GM12878 (cell line): ENCODE measurements at regions not wholly inside any gene's neighbourhood (a gene's known extent, or its start where the extent isn't known, plus 50 kb on each side); places are given as distances from the start of the nearest gene placed in this dataset.

ENCODE experiments used
- ATAC-seq: fragments of 200-7000 bp; cut with Tn5 transposase; 3 replicates; pipeline ENCODE4 v1.9.1; 2020; ENCODE audit warnings: mild to moderate bottlenecking, moderate library complexity
- BruUV-seq: library from RNA; stranded (reverse); fragments of 400-500 nt; replicated peaks from 2 replicates; lab custom pipeline; 2021; lab: Mats Ljungman, UMichigan
- CTCF ChIA-PET: fragments of 300-600 bp; sonication (Branson Sonifier 250); formaldehyde crosslinking; extraction: SDS; loops from one replicate; lab custom pipeline; 2021; ENCODE audit warnings: inconsistent platforms; lab: Yijun Ruan, JAX
- POLR2A ChIA-PET: fragments of 350-600 bp; formaldehyde crosslinking; extraction: SDS; loops from one replicate; lab custom pipeline; 2021; ENCODE audit warnings: inconsistent platforms; lab: Charles Lee
- RAD21 ChIA-PET: fragments of 300-600 bp; sonication (Branson Sonifier 250); formaldehyde crosslinking; loops from one replicate; lab custom pipeline; 2023; ENCODE audit warnings: antibody characterized with exemption; ENCODE audit not compliant: unreplicated experiment; lab: Charles Lee
- SMC1A ChIA-PET: fragments of 300-600 bp; sonication (Branson Sonifier 250); formaldehyde crosslinking; loops from one replicate; lab custom pipeline; 2023; ENCODE audit not compliant: unreplicated experiment, uncharacterized antibody; lab: Charles Lee
- DNase-seq: peaks from one replicate; pipeline ENCODE4 v3.0.0-alpha.2; 2011; ENCODE audit warnings: low read depth, low spot score
- FAIRE-seq: peaks from 3 replicates; lab custom pipeline; 2011; peaks lifted over from hg19 to GRCh38; lab: Jason Lieb, UNC
- H2AFZ ChIP-seq: 2 replicates; pipeline ENCODE4 v1.6.0; 2011; ENCODE audit warnings: low read depth, low read length, control low read depth; ENCODE audit not compliant: control insufficient read depth
- H3K27ac ChIP-seq: 2 replicates; pipeline ENCODE4 v1.5.1; 2011; ENCODE audit warnings: control low read depth; ENCODE audit not compliant: control insufficient read depth, insufficient read depth
- H3K27me3 ChIP-seq, 2 experiments: replicated peaks in 1 of 2; 2 replicates each; pipeline versions ENCODE4 v1.6.0 to v1.6.1; 2011; ENCODE audit warnings: low read length in 1 of 2; ENCODE audit not compliant: control insufficient read depth in 2 of 2, insufficient read depth in 2 of 2
- H3K36me3 ChIP-seq, 2 experiments: 2 replicates each; pipeline ENCODE4 v1.5.1; 2011; ENCODE audit warnings: low read length in 1 of 2; ENCODE audit not compliant: control insufficient read depth in 2 of 2, insufficient read depth in 2 of 2
- H3K4me1 ChIP-seq: 2 replicates; pipeline ENCODE4 v1.6.1; 2011; ENCODE audit warnings: mild to moderate bottlenecking, low read length, moderate library complexity, mixed read lengths; ENCODE audit not compliant: control insufficient read depth, insufficient read depth
- H3K4me2 ChIP-seq: 2 replicates; pipeline ENCODE4 v1.6.0; 2011; ENCODE audit warnings: control low read depth; ENCODE audit not compliant: control insufficient read depth, insufficient read depth
- H3K4me3 ChIP-seq: fragments of 200-600 bp; sonication (generic); 2 replicates; pipeline ENCODE4 v1.5.1; 2016
- H3K79me2 ChIP-seq: 2 replicates; pipeline ENCODE4 v1.6.0; 2011; ENCODE audit warnings: low read length; ENCODE audit not compliant: control insufficient read depth, insufficient read depth
- H3K9ac ChIP-seq: 2 replicates; pipeline ENCODE4 v1.8.0; 2011; ENCODE audit warnings: low read length, control low read depth, mixed read lengths; ENCODE audit not compliant: control insufficient read depth, insufficient read depth
- H3K9me3 ChIP-seq: replicated peaks from 3 replicates; pipeline ENCODE4 v1.5.1; 2011; ENCODE audit warnings: mild to moderate bottlenecking, low read length; ENCODE audit not compliant: control insufficient read depth, insufficient read depth
- H4K20me1 ChIP-seq: 2 replicates; pipeline ENCODE4 v1.6.0; 2011; ENCODE audit not compliant: control insufficient read depth, insufficient read depth
- ASH2L ChIP-seq: fragments of 300-600, 200-600 bp; sonication (generic); IDR thresholded peaks from 2 replicates; pipeline ENCODE4 v1.6.1; 2017; ENCODE audit warnings: low read depth, mild to moderate bottlenecking, borderline replicate concordance
- BACH1 ChIP-seq: fragments of 450-650 bp; IDR thresholded peaks from 2 replicates; pipeline ENCODE4 v1.6.1; 2017; ENCODE audit warnings: mild to moderate bottlenecking, borderline replicate concordance
- BHLHE40 ChIP-seq, 2 experiments: fragments of 450-650 bp in 1 of 2; IDR thresholded peaks; 2 replicates each; pipeline ENCODE4 v1.6.1; 2011 to 2017; ENCODE audit warnings: low read depth in 2 of 2, borderline replicate concordance in 1 of 2, improper control_type of control experiment in 1 of 2, low read length in 1 of 2, mild to moderate bottlenecking in 1 of 2
- CREB1 ChIP-seq: IDR thresholded peaks from 2 replicates; pipeline ENCODE4 v1.6.1; 2012; ENCODE audit warnings: low read depth, mild to moderate bottlenecking, inconsistent platforms
- EP300 ChIP-seq, 2 experiments: fragments of 150-350 bp in 1 of 2; IDR thresholded peaks; 2 replicates each; pipeline ENCODE4 v1.6.1; 2011 to 2012; ENCODE audit warnings: low read depth in 2 of 2, low read length in 2 of 2, borderline replicate concordance in 1 of 2, improper control_type of control experiment in 1 of 2, inconsistent platforms in 1 of 2; ENCODE audit not compliant: control insufficient read depth in 1 of 2
- FOXM1 ChIP-seq: IDR thresholded peaks from 2 replicates; pipeline ENCODE4 v1.6.1; 2012; ENCODE audit warnings: low read depth, mild to moderate bottlenecking, inconsistent platforms, low read length, moderate library complexity
- IKZF1 ChIP-seq: fragments of 450-650 bp; conservative IDR thresholded peaks from 2 replicates; pipeline ENCODE4 v1.6.1; 2017; ENCODE audit warnings: antibody characterized with exemption, mild to moderate bottlenecking
- IRF4 ChIP-seq: IDR thresholded peaks from 2 replicates; pipeline ENCODE4 v1.6.1; 2011; ENCODE audit warnings: low read depth, low read length
- MLLT1 ChIP-seq: fragments of 450-650 bp; IDR thresholded peaks from 2 replicates; pipeline ENCODE4 v1.6.1; 2016; ENCODE audit warnings: mild to moderate bottlenecking
- MYB ChIP-seq: fragments of 150-350 bp; IDR thresholded peaks from 2 replicates; pipeline ENCODE4 v1.6.1; 2014; ENCODE audit warnings: mild to moderate bottlenecking, low read depth, low read length, borderline replicate concordance
- MYC ChIP-seq: IDR thresholded peaks from 2 replicates; pipeline ENCODE4 v1.6.1; 2011; ENCODE audit warnings: mild to moderate bottlenecking, low read length, moderate library complexity, inconsistent platforms; ENCODE audit not compliant: insufficient read depth, insufficient replicate concordance, insufficient read length, severe bottlenecking
- NR2C2 ChIP-seq: IDR thresholded peaks from 2 replicates; pipeline ENCODE4 v1.6.1; 2011; ENCODE audit warnings: borderline replicate concordance, low read depth; ENCODE audit not compliant: control insufficient read depth, insufficient read length
- POLR2AphosphoS2 ChIP-seq: IDR thresholded peaks from 2 replicates; pipeline ENCODE4 v1.6.1; 2011; ENCODE audit warnings: low read depth, mild to moderate bottlenecking, low read length, improper control_type of control experiment, moderate library complexity
- STAT1 ChIP-seq: fragments of 450-650 bp; conservative IDR thresholded peaks from 2 replicates; pipeline ENCODE4 v1.6.1; 2014; ENCODE audit warnings: antibody characterized with exemption, mild to moderate bottlenecking
- TAF1 ChIP-seq: IDR thresholded peaks from 2 replicates; pipeline ENCODE4 v1.6.1; 2011; ENCODE audit warnings: mild to moderate bottlenecking, low read depth, low read length, borderline replicate concordance
- ZBTB40 ChIP-seq: fragments of 450-650 bp; IDR thresholded peaks from 2 replicates; pipeline ENCODE4 v1.6.1; 2016; ENCODE audit warnings: mild to moderate bottlenecking, moderate library complexity, borderline replicate concordance
- WGBS: methylation state at CpG from one replicate; pipeline ENCODE4 v1.1.6; 2016; ENCODE audit warnings: low lambda C conversion rate; ENCODE audit not compliant: insufficient replicate concordance, insufficient coverage; ENCODE audit errors: missing lambda C conversion rate; 5-methylcytosine and 5-hydroxymethylcytosine counted together
- in situ Hi-C: fragments of 300-500 bp; cut with MboI; formaldehyde crosslinking; loops from 9 replicates; pipeline ENCODE4 v1.14.3; 2018; ENCODE audit warnings: mixed read lengths
- intact Hi-C: fragments of 100-400 bp; cut with micrococcal nuclease; formaldehyde crosslinking; loops from one replicate; pipeline ENCODE4 v1.14.2; 2022; ENCODE audit not compliant: unreplicated experiment

- SMC1A ChIA-PET: interaction anchor here (1.2 to 2.1 kb wide), 3 partner anchors 12 to 266 kb away, joined by 3 to 5 read pairs (median 3); a partner anchor contains a TSS
- no peak overlapping the region for H3K4me3 ChIP-seq
- DNase-seq: no peak
- no peaks in the 10 kb centered on the region for H3K79me2 ChIP-seq
- H3K27ac ChIP-seq: no peak overlapping the region
- POLR2A ChIA-PET: no interaction called here
- no peaks in the 10 kb centered on the region for H3K9me3 ChIP-seq
- no peak for FAIRE-seq
- BruUV-seq: no TSS peak
- H3K4me1 ChIP-seq: no peaks in the 10 kb centered on the region
- no peak overlapping the region for H3K4me2 ChIP-seq
- H3K9ac ChIP-seq: no peak overlapping the region
- CTCF ChIA-PET: interaction anchor here (0.6 to 3.5 kb wide), 5 partner anchors 10 to 1103 kb away, joined by 3 to 18 read pairs (median 3); partner anchors contain the start of gene FAM50B
- ATAC-seq: no peak
- in situ Hi-C loops (no loop called here), intact Hi-C loops (no loop called here)
- 81% methylated on average over 4 of the region's 4 CpGs for WGBS
- no peak overlapping the region for H2AFZ ChIP-seq
- RAD21 ChIA-PET: interaction anchor here (1.4 to 1.8 kb wide), 2 partner anchors 18 to 25 kb away, joined by 4 to 7 read pairs; a partner anchor contains a TSS
- H3K27me3 ChIP-seq: no peaks in the 10 kb centered on the region
- H4K20me1 ChIP-seq: no peaks in the 10 kb centered on the region
- no peaks in the 10 kb centered on the region for H3K36me3 ChIP-seq
- TF ChIP-seq EP300 (IDR thresholded peaks at IDR 0.05; ENCODE audit: borderline replicate concordance in 1 of 2, control insufficient read depth in 1 of 2, low read depth in 2 of 2, low read length in 2 of 2) (no peak), POLR2AphosphoS2 (no peak), ZBTB40 (no peak), MYC (no peak), ASH2L (no peak), CREB1 (no peak), BACH1 (no peak), IRF4 (no peak), MYB (no peak), IKZF1 (no peak), NR2C2 (no peak), BHLHE40 (IDR thresholded peaks at IDR 0.05; ENCODE audit: borderline replicate concordance in 1 of 2, low read depth in 2 of 2, low read length in 1 of 2) (no peak), STAT1 (no peak), TAF1 (no peak), MLLT1 (no peak), FOXM1 (no peak)
Measured at GRCh38 chr6:3996349-3996748, 82.6 kb downstream of the FAM217A start.
